ENCODE measurements at regions not wholly inside any gene's neighbourhood (a gene's known extent, or its start where the extent isn't known, plus 50 kb on each side); places are given as distances from the start of the nearest gene placed in this dataset.

DNA sequence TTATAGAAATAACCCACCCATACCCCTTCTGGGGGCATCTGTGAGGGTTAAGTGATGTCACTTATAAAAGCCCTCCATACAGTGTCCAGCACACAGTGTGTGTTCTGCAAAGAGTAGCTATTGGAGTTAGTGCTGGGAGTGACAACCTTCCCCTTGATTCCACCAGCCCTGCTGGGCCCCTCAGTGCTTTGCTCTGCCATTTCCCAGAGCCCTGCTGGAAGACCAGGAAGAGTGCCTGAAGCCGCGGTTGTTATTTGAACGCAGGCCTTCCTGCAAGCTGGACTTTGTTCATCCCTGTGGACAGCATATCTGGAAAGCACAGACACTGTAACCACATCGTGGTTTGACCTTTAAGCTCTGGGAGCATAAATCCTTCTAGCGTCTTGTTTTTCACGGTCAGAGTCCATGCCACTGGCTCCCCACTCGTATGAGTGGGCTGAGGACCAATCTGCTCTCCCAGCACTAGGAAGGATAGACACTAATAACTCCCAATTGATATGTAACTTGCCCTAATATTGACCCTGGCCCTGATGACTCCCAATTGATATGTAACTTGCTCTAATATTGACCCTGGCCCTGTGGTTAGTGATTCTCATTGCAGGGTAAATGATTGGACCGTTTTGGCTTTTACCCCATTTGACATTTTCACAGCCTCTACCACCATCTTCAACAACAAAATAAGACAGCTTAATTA lies 297.1 kb upstream of the MAF start:
- TF ChIP-seq EZH2phosphoT487 (IDR thresholded peaks at IDR 0.05; ENCODE audit: borderline replicate concordance, low read length), result no peak
- TF ChIP-seq, protein P1, sequence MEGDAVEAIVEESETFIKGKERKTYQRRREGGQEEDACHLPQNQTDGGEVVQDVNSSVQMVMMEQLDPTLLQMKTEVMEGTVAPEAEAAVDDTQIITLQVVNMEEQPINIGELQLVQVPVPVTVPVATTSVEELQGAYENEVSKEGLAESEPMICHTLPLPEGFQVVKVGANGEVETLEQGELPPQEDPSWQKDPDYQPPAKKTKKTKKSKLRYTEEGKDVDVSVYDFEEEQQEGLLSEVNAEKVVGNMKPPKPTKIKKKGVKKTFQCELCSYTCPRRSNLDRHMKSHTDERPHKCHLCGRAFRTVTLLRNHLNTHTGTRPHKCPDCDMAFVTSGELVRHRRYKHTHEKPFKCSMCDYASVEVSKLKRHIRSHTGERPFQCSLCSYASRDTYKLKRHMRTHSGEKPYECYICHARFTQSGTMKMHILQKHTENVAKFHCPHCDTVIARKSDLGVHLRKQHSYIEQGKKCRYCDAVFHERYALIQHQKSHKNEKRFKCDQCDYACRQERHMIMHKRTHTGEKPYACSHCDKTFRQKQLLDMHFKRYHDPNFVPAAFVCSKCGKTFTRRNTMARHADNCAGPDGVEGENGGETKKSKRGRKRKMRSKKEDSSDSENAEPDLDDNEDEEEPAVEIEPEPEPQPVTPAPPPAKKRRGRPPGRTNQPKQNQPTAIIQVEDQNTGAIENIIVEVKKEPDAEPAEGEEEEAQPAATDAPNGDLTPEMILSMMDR (IDR thresholded peaks at IDR 0.05; ENCODE audit: low read depth, low read length, poor library complexity, severe bottlenecking), result no peak

Measured in DOHH2 (cell line).